ENCODE measurements at regions not wholly inside any gene's neighbourhood (a gene's known extent, or its start where the extent isn't known, plus 50 kb on each side); places are given as distances from the start of the nearest gene placed in this dataset.
"Not testable (repeated sequence)": the region's sequence is repeated elsewhere in the genome, so short reads cannot be mapped to it uniquely, and the experiment has no call there.

GRCh38 chr6:26956078-26956600, 291.4 kb upstream of the PRSS16 start:
- POLR2A ChIA-PET; H3K9me3 Mint-ChIP-seq; H3K27me3 Mint-ChIP-seq; H3K9me3 ChIP-seq; H3K36me3 ChIP-seq (ENCODE audit: control insufficient read depth in 2 of 2, extremely low read depth in 1 of 2, insufficient read depth in 1 of 2, low read length in 1 of 2); H3K4me1 ChIP-seq (ENCODE audit: control insufficient read depth in 1 of 2, extremely low read depth in 1 of 2, insufficient read depth in 2 of 2, low read length in 2 of 2); H3K27me3 ChIP-seq (replicated peaks in 1 of 2; ENCODE audit: control insufficient read depth in 2 of 2, extremely low read depth in 1 of 2, insufficient read depth in 2 of 2, low read length in 1 of 2); H3K36me3 Mint-ChIP-seq: not testable (repeated sequence)
- Mint-ChIP-seq H3K4me1 (peaks cover 13 to 16% (median 16%) of the 10 kb centered on the region in 3 donors), H3K4me3 (peak overlapping the region; percentile 78 to 87 (median 84)), H3K27ac (peak overlapping the region; percentile 84)
- H3K4me3 ChIP-seq (ENCODE audit: control insufficient read depth in 1 of 2, extremely low read depth in 1 of 2, low read length in 1 of 2) = peak overlapping the region; percentile 25 to 47
- WGBS (ENCODE audit: insufficient coverage) = no CpG with 5 or more reads among the region's 20 CpGs
- DNase-seq = peak in 32 of 35 experiments; percentile 1 to 65 (median 46)
- peak; percentile 7 to 57 (median 45) for ATAC-seq (replicated peaks in 1 of 4)
- CTCF ChIA-PET = interaction anchor here in 1 of 2 donors (0.6 to 1.1 kb wide), 2 partner anchors 171 to 221 kb away, joined by 3 read pairs; no protein-coding TSS in a partner anchor
- H3K27ac ChIP-seq (ENCODE audit: low read length) = peak overlapping the region; percentile 49

DNA sequence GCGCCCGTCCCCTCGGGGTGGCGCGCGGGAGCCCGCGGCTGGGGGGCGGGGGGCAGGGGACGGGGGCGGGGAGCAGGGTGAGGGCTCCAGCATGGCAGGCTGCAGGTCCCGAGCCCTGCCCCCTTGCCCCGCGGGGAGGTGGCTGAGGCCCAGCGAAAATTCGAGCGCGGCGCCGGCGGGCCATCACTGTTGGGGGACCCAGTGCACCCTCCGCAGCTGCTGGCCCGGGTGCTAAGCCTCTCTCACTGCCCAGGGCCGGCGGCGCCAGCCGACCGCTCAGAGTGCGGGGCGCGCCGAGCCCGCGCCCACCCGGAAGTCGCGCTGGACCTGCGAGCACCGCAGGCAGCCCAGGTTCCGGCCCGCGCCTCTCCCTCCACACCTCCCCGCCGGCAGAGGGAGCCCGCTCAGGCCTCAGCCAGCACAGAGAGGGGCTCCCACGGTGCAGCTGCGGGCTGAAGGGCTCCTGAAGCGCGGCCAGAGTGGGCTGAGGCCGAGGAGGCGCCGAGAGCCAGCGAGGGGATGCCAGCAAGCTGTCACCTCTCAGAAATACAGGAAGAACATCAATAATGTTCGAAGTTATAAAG, 290.8 kb upstream of the PRSS16 start:
- H3K4me3 ChIP-seq (ENCODE audit: control insufficient read depth in 1 of 2, extremely low read depth in 1 of 2, low read length in 1 of 2) = peak overlapping the region; percentile 44 to 47

DNA sequence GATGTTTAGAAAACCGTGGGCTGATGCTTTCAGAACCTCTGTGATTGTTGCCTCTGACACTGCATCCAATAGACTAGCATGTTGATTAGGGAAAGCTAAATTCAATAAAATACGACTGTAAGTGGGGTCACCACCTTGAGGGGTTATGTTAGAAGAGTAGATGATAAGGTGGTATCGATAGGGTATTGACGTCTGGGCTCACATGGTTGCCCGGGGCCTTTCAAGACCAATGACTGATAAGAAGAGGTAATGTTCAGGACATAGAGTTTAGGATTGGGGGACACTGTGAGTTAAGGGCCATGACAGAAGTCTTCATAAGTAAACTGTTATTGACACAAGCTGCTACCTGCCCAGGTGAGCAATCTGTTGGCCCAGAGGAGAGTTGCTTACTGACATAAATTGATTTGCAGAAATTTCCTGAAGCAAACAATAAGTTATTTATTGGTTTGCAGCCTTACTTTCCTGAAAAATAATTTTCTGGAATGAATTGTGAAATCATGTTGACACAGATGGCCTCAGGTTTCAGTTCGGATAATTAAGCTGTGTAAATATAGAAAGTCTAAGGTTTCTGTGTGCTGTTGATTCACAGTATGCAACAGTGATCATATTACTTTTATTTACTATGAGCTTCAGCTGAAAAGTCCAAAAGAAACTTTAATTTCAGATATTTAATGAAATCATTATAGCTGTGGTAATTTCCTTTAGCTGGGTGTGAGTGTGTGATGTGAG, 289.9 kb upstream of the PRSS16 start:
- H3K27ac ChIP-seq (ENCODE audit: low read length); H3K9me3 ChIP-seq; ATAC-seq (replicated peaks in 1 of 4); H3K27me3 Mint-ChIP-seq; H3K36me3 Mint-ChIP-seq; POLR2A ChIA-PET; H3K36me3 ChIP-seq (ENCODE audit: control insufficient read depth in 2 of 2, extremely low read depth in 1 of 2, insufficient read depth in 1 of 2, low read length in 1 of 2); H3K9me3 Mint-ChIP-seq; H3K4me1 ChIP-seq (ENCODE audit: control insufficient read depth in 1 of 2, extremely low read depth in 1 of 2, insufficient read depth in 2 of 2, low read length in 2 of 2); CTCF ChIA-PET; H3K27me3 ChIP-seq (replicated peaks in 1 of 2; ENCODE audit: control insufficient read depth in 2 of 2, extremely low read depth in 1 of 2, insufficient read depth in 2 of 2, low read length in 1 of 2): not testable (repeated sequence)
- peak overlapping the region; percentile 38 to 47 for H3K4me3 ChIP-seq (ENCODE audit: control insufficient read depth in 1 of 2, extremely low read depth in 1 of 2, low read length in 1 of 2)
- Mint-ChIP-seq H3K27ac (peak overlapping the region; percentile 73 to 79), H3K4me1 (peaks cover 13 to 16% (median 16%) of the 10 kb centered on the region in 3 donors), H3K4me3 (peak overlapping the region; percentile 78 to 83 (median 82))
- peak in 1 of 35 experiments; percentile 1 for DNase-seq
- 83% methylated on average over 2 of the region's 6 CpGs for WGBS (ENCODE audit: insufficient coverage)

More for the DNA sequence above, 290.8 kb upstream of the PRSS16 start:
- POLR2A ChIA-PET; H3K9me3 Mint-ChIP-seq; H3K36me3 ChIP-seq (ENCODE audit: control insufficient read depth in 2 of 2, extremely low read depth in 1 of 2, insufficient read depth in 1 of 2, low read length in 1 of 2); H3K36me3 Mint-ChIP-seq; H3K4me1 ChIP-seq (ENCODE audit: control insufficient read depth in 1 of 2, extremely low read depth in 1 of 2, insufficient read depth in 2 of 2, low read length in 2 of 2); H3K9me3 ChIP-seq; H3K27me3 ChIP-seq (replicated peaks in 1 of 2; ENCODE audit: control insufficient read depth in 2 of 2, extremely low read depth in 1 of 2, insufficient read depth in 2 of 2, low read length in 1 of 2); H3K27me3 Mint-ChIP-seq: not testable (repeated sequence)
- peak; percentile 51 to 84 (median 70) for DNase-seq
- no CpG with 5 or more reads among the region's 54 CpGs for WGBS (ENCODE audit: insufficient coverage)
- ATAC-seq (replicated peaks in 1 of 4) = peak; percentile 85 to 96 (median 94)
- CTCF ChIA-PET = interaction anchor here in 1 of 2 donors (1.1 kb wide), 1 partner anchor 170 kb away, joined by 3 read pairs; no protein-coding TSS in a partner anchor
- H3K4me1 Mint-ChIP-seq = peaks cover 13 to 16% (median 16%) of the 10 kb centered on the region in 3 donors
- peak overlapping the region; percentile 49 for H3K27ac ChIP-seq (ENCODE audit: low read length)
- peak overlapping the region; percentile 78 to 84 (median 83) for H3K4me3 Mint-ChIP-seq
- H3K27ac Mint-ChIP-seq = peak overlapping the region; percentile 79 to 81

DNA sequence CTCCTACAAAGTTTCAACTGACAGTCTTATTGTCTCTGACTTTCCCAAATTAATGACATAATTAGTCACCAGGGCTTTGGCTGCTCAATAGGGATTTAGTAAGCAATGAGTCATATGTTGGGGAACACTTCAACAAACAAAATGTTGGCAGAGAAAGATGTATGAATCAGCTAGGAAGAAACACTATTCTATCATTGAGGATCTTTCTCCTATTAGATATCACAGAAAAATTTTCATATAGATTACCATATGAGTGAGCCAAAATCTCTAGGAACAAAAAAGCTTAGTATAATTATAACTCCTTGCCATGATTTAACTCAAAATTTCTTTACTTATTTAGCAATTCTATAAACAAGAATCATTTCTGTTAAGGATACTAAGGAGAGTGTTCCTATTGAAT, 286.3 kb upstream of the PRSS16 start:
- H3K27me3 ChIP-seq (replicated peaks in 1 of 2; ENCODE audit: control insufficient read depth in 2 of 2, extremely low read depth in 1 of 2, insufficient read depth in 2 of 2, low read length in 1 of 2); H3K4me3 ChIP-seq (ENCODE audit: control insufficient read depth in 1 of 2, extremely low read depth in 1 of 2, low read length in 1 of 2); H3K4me1 ChIP-seq (ENCODE audit: control insufficient read depth in 1 of 2, extremely low read depth in 1 of 2, insufficient read depth in 2 of 2, low read length in 2 of 2); H3K36me3 ChIP-seq (ENCODE audit: control insufficient read depth in 2 of 2, extremely low read depth in 1 of 2, insufficient read depth in 1 of 2, low read length in 1 of 2); H3K4me3 Mint-ChIP-seq; H3K36me3 Mint-ChIP-seq; CTCF ChIA-PET; H3K27me3 Mint-ChIP-seq; H3K9me3 ChIP-seq; H3K27ac Mint-ChIP-seq; POLR2A ChIA-PET; DNase-seq; H3K4me1 Mint-ChIP-seq; H3K27ac ChIP-seq (ENCODE audit: low read length); H3K9me3 Mint-ChIP-seq; ATAC-seq (replicated peaks in 1 of 4): not testable (repeated sequence)

DNA sequence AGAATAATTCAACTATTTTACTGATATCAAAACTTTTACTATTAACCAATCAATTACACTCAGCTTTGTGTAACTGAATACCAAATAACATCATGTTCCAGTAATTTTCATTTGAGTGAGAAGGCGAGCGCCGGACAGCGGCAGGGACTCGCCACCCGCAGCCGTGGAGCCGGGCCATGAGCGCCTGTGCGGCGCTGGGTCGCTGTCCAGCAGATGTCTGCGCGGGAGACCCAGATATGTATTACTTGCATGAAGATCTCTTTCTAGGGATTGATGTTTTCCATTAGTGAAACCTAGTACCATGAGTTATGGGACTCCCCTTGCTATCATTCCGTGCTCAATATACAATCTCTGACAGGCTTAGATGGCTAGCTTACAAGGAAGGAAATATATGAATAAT, 245.1 kb upstream of the PRSS16 start:
- ATAC-seq (replicated peaks in 1 of 4) (no peak), DNase-seq (no peak)
- Mint-ChIP-seq H3K4me1 (no peaks in the 10 kb centered on the region), H3K4me3 (no peak overlapping the region), H3K9me3 (no peaks in the 10 kb centered on the region), H3K27ac (no peak overlapping the region), H3K27me3 (peaks cover 13 to 30% of the 10 kb centered on the region in 2 donors), H3K36me3 (no peaks in the 10 kb centered on the region)
- Histone ChIP-seq H3K27me3 (replicated peaks in 1 of 2; ENCODE audit: control insufficient read depth in 2 of 2, extremely low read depth in 1 of 2, insufficient read depth in 2 of 2, low read length in 1 of 2) (peaks cover 0 to 12% of the 10 kb centered on the region in 2 experiments), H3K36me3 (ENCODE audit: control insufficient read depth in 2 of 2, extremely low read depth in 1 of 2, insufficient read depth in 1 of 2, low read length in 1 of 2) (no peaks in the 10 kb centered on the region), H3K4me3 (ENCODE audit: control insufficient read depth in 1 of 2, extremely low read depth in 1 of 2, low read length in 1 of 2) (no peak overlapping the region), H3K9me3 (no peaks in the 10 kb centered on the region), H3K27ac (ENCODE audit: low read length) (no peak overlapping the region), H3K4me1 (ENCODE audit: control insufficient read depth in 1 of 2, extremely low read depth in 1 of 2, insufficient read depth in 2 of 2, low read length in 2 of 2) (no peaks in the 10 kb centered on the region)
- CTCF ChIA-PET = no interaction called here
- no CpG with 5 or more reads among the region's 15 CpGs for WGBS (ENCODE audit: insufficient coverage)
- POLR2A ChIA-PET = no interaction called here

GRCh38 chr6:27007020-27007419, 240.5 kb upstream of the PRSS16 start:
- Mint-ChIP-seq H3K36me3 (no peaks in the 10 kb centered on the region), H3K4me3 (no peak overlapping the region), H3K27me3 (peaks cover 18 to 60% of the 10 kb centered on the region in 2 donors), H3K27ac (no peak overlapping the region), H3K9me3 (peaks cover 0 to 6% (median 5%) of the 10 kb centered on the region in 3 donors), H3K4me1 (no peaks in the 10 kb centered on the region)
- no peak overlapping the region for H3K27ac ChIP-seq (ENCODE audit: low read length)
- WGBS (ENCODE audit: insufficient coverage) = 60% methylated on average over 1 of the region's 2 CpGs
- no peaks in the 10 kb centered on the region for H3K4me1 ChIP-seq (ENCODE audit: control insufficient read depth in 1 of 2, extremely low read depth in 1 of 2, insufficient read depth in 2 of 2, low read length in 2 of 2)
- no peak overlapping the region for H3K4me3 ChIP-seq (ENCODE audit: control insufficient read depth in 1 of 2, extremely low read depth in 1 of 2, low read length in 1 of 2)
- H3K9me3 ChIP-seq = no peaks in the 10 kb centered on the region
- peaks cover 0 to 21% of the 10 kb centered on the region in 2 experiments for H3K27me3 ChIP-seq (replicated peaks in 1 of 2; ENCODE audit: control insufficient read depth in 2 of 2, extremely low read depth in 1 of 2, insufficient read depth in 2 of 2, low read length in 1 of 2)
- H3K36me3 ChIP-seq (ENCODE audit: control insufficient read depth in 2 of 2, extremely low read depth in 1 of 2, insufficient read depth in 1 of 2, low read length in 1 of 2) = no peaks in the 10 kb centered on the region
- DNase-seq (no peak), ATAC-seq (replicated peaks in 1 of 4) (no peak)
- CTCF ChIA-PET = no interaction called here
- POLR2A ChIA-PET = interaction anchor here in 1 of 2 donors (0.6 kb wide), 1 partner anchor 644 kb away, joined by 4 read pairs; no protein-coding TSS in a partner anchor

All from T-cell (primary cell).